ENCODE measurements at regions not wholly inside any gene's neighbourhood (a gene's known extent, or its start where the extent isn't known, plus 50 kb on each side); places are given as distances from the start of the nearest gene placed in this dataset.

DNA sequence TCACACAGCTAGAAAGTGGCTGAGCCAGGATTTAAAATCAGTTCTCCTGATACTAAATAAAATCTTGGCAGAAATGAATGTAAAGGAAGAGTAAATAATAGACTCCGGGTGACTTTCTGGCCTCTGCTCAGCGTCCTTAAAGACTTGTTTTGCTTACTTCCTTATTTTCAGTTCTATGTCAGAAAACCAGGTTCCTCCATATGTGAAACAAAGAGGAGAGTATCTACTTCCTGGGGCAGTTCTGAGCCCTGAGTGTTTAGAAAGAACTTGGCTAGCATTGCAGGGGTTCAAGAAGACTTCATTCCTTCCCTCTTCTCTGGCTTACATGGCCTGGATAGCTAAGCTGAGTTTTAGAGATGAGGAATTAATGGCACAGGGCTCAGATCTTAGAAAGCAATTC is 222.8 kb upstream of the TLE3 start:
- Histone ChIP-seq H3K9me3 (ENCODE audit: control insufficient read depth, insufficient read depth, low read length) (no peaks in the 10 kb centered on the region), H3K4me3 (ENCODE audit: low read depth, low read length) (no peak overlapping the region), H3K27ac (ENCODE audit: low read depth, low read length) (no peak overlapping the region), H3K27me3 (ENCODE audit: control insufficient read depth, insufficient read depth, low read length) (peaks cover 4% of the 10 kb centered on the region)
- no peak for DNase-seq (ENCODE audit: low read depth, low spot score)
- POLR2A ChIA-PET, result no interaction called here
- CTCF ChIA-PET, result no interaction called here
- TF ChIP-seq, protein P1, sequence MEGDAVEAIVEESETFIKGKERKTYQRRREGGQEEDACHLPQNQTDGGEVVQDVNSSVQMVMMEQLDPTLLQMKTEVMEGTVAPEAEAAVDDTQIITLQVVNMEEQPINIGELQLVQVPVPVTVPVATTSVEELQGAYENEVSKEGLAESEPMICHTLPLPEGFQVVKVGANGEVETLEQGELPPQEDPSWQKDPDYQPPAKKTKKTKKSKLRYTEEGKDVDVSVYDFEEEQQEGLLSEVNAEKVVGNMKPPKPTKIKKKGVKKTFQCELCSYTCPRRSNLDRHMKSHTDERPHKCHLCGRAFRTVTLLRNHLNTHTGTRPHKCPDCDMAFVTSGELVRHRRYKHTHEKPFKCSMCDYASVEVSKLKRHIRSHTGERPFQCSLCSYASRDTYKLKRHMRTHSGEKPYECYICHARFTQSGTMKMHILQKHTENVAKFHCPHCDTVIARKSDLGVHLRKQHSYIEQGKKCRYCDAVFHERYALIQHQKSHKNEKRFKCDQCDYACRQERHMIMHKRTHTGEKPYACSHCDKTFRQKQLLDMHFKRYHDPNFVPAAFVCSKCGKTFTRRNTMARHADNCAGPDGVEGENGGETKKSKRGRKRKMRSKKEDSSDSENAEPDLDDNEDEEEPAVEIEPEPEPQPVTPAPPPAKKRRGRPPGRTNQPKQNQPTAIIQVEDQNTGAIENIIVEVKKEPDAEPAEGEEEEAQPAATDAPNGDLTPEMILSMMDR (IDR thresholded peaks at IDR 0.05; ENCODE audit: low read depth, low read length), result no peak

DNA sequence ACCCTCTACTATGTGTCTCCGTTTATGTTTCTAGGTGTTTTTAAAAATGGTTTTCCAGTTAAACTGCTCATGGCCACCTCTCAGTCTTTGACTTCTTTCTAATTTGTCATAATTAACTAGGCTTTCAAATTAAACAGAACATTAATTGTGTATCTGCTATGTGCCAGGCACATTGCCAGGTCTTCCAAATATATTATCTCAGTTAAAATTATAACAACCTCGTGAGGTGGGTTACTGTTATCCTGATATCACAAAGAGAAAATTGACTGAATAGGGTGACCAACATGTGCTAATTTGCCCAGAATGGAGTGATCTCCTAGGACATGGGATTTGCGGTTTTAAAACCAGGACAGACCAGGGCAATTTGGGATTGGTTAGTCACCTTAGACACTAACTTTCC is 222.4 kb upstream of the TLE3 start:
- TF ChIP-seq, protein P1 (IDR thresholded peaks at IDR 0.05; ENCODE audit: low read depth, low read length), result no peak
- no peak for DNase-seq (ENCODE audit: low read depth, low spot score)
- Histone ChIP-seq H3K27me3 (ENCODE audit: control insufficient read depth, insufficient read depth, low read length) (peaks cover 4% of the 10 kb centered on the region), H3K27ac (ENCODE audit: low read depth, low read length) (no peak overlapping the region), H3K9me3 (ENCODE audit: control insufficient read depth, insufficient read depth, low read length) (no peaks in the 10 kb centered on the region), H3K4me3 (ENCODE audit: low read depth, low read length) (no peak overlapping the region)
- ChIA-PET CTCF (no interaction called here), POLR2A (no interaction called here)

DNA sequence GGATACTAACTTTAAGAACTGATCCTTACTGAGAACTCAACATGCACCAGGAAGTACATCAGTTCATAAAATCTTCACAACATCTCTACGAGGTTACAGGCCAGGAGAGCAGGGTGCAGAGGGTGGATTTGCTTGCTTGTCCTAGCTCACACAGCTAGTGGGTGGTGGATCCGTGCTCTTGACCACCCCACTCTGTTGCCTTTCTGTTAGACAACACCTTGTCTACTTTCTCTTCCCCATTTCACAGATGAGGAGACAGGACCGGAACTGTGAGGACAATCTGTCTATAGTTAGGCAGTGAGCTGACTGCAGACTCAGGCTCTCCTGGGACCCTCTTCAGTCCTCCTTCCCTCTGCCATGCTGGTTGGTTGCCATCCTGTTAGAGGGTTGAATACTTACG is 221.7 kb upstream of the TLE3 start:
- H3K4me3 ChIP-seq (ENCODE audit: low read depth, low read length), result no peak overlapping the region
- H3K9me3 ChIP-seq (ENCODE audit: control insufficient read depth, insufficient read depth, low read length), result no peaks in the 10 kb centered on the region
- no peak overlapping the region for H3K27ac ChIP-seq (ENCODE audit: low read depth, low read length)
- no peak for DNase-seq (ENCODE audit: low read depth, low spot score)
- peaks cover 8% of the 10 kb centered on the region for H3K27me3 ChIP-seq (ENCODE audit: control insufficient read depth, insufficient read depth, low read length)
- ChIA-PET POLR2A (no interaction called here), CTCF (no interaction called here)
- TF ChIP-seq, protein P1 (IDR thresholded peaks at IDR 0.05; ENCODE audit: low read depth, low read length), result no peak

DNA sequence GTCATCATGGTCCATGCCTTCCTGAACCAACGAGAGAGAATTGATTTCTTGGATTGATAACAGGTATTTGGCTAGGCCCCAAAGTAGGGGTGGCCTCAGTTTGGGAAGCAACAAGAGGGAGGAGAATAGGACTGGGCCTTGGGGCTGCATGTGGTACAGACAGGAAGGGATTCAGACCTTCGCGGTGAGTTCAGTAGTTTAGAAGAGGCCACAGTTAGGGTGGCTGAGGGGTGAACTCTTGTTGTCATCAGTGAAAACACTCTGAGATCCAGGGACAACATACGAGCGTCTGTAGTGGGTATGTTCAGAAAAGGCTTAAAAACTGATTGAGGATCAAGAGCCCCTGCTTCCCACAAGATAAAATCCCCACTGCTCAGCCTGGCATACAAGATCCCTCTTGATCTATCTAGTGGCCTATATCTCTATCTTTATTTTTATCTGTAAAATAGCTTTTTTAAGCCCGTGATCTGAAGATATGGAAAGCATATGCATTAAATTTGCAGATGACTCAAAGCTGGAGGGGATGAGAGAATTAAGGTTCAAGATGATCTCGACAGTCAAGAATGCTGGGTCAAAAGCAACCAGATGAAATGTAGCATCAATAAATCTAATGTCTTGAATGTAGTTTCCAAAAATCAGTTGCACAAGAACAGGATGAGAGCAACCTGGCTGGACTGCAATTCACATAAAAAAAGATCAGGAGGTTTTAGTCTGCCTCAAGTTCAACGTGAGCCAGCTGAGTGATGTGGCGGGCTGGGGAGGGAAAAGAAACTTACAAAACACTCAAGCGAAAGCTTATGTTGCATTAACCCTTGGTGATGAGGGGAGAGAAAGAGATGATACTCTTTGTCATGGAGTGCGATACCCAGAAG is 221.1 kb upstream of the TLE3 start:
- peak; percentile 50 for DNase-seq (ENCODE audit: low read depth, low spot score)
- Histone ChIP-seq H3K4me3 (ENCODE audit: low read depth, low read length) (no peak overlapping the region), H3K27me3 (ENCODE audit: control insufficient read depth, insufficient read depth, low read length) (peaks cover 8% of the 10 kb centered on the region), H3K27ac (ENCODE audit: low read depth, low read length) (no peak overlapping the region), H3K9me3 (ENCODE audit: control insufficient read depth, insufficient read depth, low read length) (no peaks in the 10 kb centered on the region)
- CTCF ChIA-PET, result no interaction called here
- POLR2A ChIA-PET, result no interaction called here
- TF ChIP-seq, protein P1 (IDR thresholded peaks at IDR 0.05; ENCODE audit: low read depth, low read length), result no peak

DNA sequence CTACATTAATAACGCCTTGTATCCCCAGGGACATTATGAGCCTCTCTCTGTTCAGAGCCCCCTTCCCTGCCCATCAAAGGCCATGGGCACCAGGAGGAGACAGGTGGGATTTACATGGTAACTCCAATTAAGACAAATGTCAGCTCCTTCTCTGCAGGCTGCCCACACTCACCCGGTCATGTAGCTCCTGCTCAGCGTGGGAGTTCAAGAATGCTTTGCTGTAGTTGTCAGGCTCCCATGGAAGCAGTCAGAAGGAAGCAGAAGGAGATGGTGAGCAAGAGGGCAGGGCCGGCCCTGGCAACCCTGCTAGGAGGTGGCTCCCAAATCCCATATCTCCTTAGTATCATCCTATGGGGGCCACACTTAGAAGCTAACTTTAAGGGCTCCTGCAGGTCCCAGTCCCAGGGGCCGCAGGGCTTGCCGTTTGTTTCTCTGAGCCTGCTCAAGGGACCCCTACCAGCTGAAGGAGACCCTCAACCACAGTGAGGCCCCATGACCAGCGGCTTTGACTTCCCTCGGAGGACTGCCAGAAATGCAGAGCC is 218.4 kb upstream of the TLE3 start:
- CTCF ChIA-PET, result no interaction called here
- H3K27ac ChIP-seq (ENCODE audit: low read depth, low read length), result no peak overlapping the region
- no peaks in the 10 kb centered on the region for H3K9me3 ChIP-seq (ENCODE audit: control insufficient read depth, insufficient read depth, low read length)
- POLR2A ChIA-PET, result no interaction called here
- TF ChIP-seq, protein P1 (IDR thresholded peaks at IDR 0.05; ENCODE audit: low read depth, low read length), result no peak
- no peak for DNase-seq (ENCODE audit: low read depth, low spot score)
- peaks cover 12% of the 10 kb centered on the region for H3K27me3 ChIP-seq (ENCODE audit: control insufficient read depth, insufficient read depth, low read length)
- no peak overlapping the region for H3K4me3 ChIP-seq (ENCODE audit: low read depth, low read length)

Data from AG04450 (cell line).